CD4-positive, alpha-beta T cell treated with Interleukin-6 at 100 ng/mL for 8 hours (primary cell): ENCODE measurements at regions not wholly inside any gene's neighbourhood (a gene's known extent, or its start where the extent isn't known, plus 50 kb on each side); places are given as distances from the start of the nearest gene placed in this dataset.
"Not testable (repeated sequence)": the region's sequence is repeated elsewhere in the genome, so short reads cannot be mapped to it uniquely, and the experiment has no call there.

Experiments
- DNase-seq: peaks from one replicate; pipeline ENCODE4 v3.0.0-alpha.2; 2020; ENCODE audit warnings: mixed read lengths, low spot score

DNA sequence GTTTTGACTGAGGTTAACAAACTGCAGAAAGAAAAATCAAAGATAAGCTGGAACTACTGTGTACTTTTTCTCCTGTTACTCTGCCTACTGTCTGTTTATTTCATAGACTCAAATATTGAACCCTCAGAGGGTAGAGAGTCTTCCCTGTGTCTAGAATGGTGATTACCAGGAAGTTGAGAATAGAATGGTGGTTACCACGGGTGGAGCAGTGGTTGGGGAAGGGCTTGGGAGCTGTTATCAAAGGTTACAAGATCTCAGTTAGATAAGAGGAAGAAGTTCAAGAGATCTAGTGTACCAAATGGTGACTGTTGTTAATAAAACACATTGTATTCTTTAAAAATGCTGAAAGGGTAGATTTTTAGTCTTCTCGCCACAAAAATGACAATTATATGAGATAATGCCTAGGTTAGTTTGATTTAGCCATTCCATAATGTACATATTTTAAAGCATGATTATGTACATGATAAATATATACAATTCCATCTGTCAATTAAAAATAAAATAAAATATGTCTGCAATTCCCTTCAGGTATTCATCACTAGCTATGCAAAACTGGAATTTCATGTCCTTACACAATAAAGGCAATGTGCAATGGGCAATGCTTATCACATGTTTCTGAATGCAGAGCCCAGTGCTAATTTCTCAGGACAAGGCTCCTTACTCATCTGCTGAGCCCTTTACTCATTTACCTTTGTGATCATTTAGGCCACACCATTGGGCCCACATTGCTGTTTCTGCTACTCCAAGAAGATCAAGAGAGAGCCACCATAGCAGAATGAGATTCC is 474.3 kb upstream of the CAMK1G start:
- DNase-seq = no peak

DNA sequence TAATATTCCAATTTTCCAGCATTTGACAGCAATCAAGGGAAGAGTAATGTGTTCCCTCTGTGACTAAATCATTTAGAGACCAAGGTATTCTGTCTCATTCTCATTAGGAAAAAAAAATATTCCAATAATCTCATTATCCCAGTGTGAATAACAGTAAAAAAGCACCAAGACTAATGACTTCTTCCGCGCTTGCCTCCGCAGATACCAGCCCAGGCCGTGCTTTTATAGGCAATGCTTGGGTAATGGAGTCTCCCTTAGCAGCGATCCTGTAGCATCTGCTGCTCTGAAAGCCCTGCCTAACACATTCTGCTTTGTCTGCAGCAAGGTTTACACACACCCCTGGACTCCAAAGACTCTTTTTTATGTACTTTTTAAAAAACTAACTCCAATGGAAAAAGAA is 470.0 kb upstream of the CAMK1G start:
- no peak for DNase-seq

GRCh38 chr1:209116705-209117104 is 466.8 kb upstream of the CAMK1G start:
- no peak for DNase-seq

DNA sequence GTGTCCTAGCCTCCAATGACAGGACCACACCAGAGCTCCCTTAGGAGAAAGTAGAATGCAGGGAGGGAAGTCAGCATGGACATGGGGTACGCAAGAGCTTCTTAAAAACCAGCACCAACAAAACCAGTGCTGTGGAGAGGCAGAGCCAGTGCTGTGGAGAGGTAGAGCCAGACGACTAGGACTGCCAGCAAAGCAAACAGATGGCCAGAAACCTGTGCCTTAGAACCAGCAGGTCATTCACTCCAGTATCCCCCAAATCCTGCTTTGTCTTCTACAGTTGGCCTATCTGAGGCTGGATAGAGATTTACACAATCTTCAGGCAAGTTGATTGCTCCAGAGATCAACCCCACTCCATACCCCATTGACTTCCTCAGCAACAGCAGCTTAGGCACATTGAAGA is 459.9 kb upstream of the CAMK1G start:
- no peak for DNase-seq

GRCh38 chr1:209129091-209129490 is 454.4 kb upstream of the CAMK1G start:
- not testable (repeated sequence) for DNase-seq

DNA sequence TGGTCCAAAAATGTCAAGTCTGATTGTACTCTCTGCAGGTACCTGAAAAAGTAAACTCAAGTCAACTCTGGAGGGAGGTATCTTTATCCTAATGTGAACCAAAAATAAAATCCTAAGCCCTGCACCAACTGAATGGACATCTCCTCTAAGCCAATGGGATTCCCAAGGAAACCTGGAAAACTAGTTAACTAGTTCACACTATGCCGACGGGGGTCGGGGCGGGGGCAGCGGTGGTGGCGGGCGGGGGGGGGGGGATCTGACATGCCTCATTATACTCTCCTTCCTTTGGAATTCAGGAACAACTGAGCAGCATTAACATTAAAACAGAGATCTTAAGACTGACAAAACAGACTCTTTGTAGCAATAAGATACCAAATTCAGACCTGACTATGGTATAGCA is 452.6 kb upstream of the CAMK1G start:
- no peak for DNase-seq

GRCh38 chr1:209132736-209133467 is 450.6 kb upstream of the CAMK1G start:
- no peak for DNase-seq

GRCh38 chr1:209134001-209134400 is 449.5 kb upstream of the CAMK1G start:
- DNase-seq = no peak

DNA sequence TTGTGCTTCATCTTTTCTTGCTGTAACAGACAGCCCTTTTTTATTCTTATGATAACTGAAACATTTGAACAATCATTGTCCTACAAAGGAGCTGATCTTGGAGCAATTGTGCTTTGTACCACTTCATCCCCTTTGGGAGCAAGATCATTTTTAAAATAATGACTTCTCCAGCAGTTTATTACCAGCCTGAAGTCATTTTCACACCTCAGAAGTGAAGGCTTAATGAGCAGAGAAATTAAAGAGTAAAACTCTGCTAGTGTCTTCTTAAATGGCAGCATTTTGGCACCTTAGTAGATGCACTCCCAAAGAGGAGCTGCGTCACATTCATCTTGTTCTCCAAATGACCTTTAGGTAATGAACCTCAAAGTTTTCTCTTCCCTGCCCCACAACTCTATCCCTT is 439.6 kb upstream of the CAMK1G start:
- DNase-seq = no peak

- no peak for DNase-seq
These were observed 433.4 kb upstream of the CAMK1G start for GRCh38 chr1:209150114-209150513.

DNA sequence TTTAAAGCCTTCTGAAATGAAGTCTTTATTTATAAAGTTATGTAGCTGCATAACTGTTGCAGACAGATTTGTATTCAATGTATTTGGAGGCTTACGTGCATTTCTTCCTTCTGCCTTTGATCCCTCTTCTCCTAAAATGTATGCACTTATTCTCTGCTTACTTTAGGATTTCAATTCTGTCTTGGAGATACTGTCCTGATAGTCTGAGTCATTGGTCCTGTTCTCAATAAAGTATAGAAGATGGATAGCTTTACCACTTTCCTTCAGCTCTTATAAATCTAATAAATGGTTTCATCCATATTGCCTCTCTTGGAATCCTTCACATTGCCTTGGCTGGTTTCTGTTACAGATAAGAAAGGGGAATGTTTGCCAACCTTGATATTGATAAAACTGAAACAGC is 430.1 kb upstream of the CAMK1G start:
- DNase-seq = no peak

DNA sequence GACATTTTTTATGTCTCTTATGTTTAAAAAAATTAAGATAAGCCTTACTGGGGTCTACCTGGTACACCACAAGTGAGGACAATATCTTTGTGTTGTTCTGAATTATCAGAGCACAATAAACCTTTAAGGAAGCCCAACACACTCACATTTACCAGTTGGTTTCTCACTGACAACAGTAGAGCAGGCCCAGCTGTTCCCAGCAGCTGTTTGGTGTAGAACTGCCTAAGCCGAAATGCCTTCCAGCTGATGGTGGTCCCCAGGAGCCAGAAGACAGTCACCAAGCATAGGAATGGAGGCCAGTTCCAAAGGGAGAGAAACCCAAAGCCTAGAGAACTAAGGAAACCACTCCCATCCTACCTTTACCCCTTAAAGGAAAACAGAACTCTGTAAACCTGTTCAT is 428.6 kb upstream of the CAMK1G start:
- DNase-seq = no peak

GRCh38 chr1:209155546-209155945 is 428.0 kb upstream of the CAMK1G start:
- no peak for DNase-seq

DNA sequence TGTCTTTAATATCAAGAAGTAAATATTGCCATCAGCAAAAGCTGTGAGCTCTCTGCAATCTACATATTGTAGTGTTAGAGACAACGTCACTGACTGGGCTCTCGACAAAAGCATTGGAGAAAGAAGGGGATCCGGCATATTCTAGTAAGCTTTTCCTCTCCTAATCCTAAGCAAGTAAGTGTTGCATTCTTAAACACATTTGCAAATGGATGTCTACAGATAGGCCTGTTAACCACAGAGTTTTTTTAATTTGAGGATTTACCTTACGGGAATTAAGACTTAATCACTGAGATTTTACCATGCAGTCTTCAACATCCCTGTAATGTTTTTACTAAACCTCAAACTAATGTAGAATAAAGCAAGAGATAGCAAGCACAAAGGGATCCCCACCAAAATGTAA is 426.5 kb upstream of the CAMK1G start:
- no peak for DNase-seq

GRCh38 chr1:209157546-209158249 is 425.8 kb upstream of the CAMK1G start:
- no peak for DNase-seq

- no peak for DNase-seq
These were observed 424.7 kb upstream of the CAMK1G start for GRCh38 chr1:209158851-209159250.

GRCh38 chr1:209160230-209160629 is 423.3 kb upstream of the CAMK1G start:
- DNase-seq = no peak

- no peak for DNase-seq
These were observed 420.9 kb upstream of the CAMK1G start for GRCh38 chr1:209162651-209163050.

DNA sequence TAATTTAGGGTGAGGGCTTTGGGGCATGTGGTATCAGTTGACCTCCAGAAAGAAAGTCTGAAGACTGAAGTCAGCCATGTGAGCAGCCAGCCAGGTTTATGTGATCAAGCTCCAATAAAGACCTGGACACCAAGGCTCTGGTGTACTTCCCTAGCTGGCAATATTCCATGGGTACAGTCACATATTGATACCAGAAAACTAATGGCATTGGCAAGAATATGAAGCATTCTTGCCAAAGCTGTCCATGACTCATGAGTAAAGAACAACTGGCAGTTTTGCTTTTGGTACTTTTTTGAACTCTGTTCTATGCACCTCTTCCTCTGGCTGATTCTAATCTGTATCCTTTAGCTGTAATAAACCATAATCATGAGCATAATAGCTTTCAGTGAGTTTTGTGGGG is 415.3 kb upstream of the CAMK1G start:
- no peak for DNase-seq

GRCh38 chr1:209171151-209171550 is 412.4 kb upstream of the CAMK1G start:
- no peak for DNase-seq

DNA sequence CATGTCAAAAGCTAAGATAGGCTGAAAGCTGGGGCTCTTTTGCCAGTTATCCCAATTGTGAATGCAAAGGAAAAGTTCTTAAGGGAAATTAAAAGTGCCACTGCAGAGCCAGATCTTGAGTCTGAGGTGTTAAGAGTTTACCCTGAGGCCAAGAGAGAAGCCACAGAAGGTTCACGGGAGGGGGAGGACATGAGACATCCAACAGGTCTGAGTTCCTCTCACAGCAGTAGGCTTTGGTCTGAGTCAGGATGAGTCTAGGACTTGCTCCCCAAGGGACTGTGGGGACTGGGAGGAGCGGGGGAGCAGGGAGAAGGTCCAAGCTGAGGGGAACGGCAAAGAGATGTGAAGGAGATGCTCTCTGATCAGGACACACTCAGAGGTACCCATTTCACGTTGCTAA is 411.2 kb upstream of the CAMK1G start:
- no peak for DNase-seq

GRCh38 chr1:209172792-209173542 is 410.5 kb upstream of the CAMK1G start:
- DNase-seq = not testable (repeated sequence)
